NCI-H510A treated with DMSO at 0.1 percent for 48 hours (cell line): ENCODE measurements at regions not wholly inside any gene's neighbourhood (a gene's known extent, or its start where the extent isn't known, plus 50 kb on each side); places are given as distances from the start of the nearest gene placed in this dataset.
"Not testable (repeated sequence)": the region's sequence is repeated elsewhere in the genome, so short reads cannot be mapped to it uniquely, and the experiment has no call there.

Experiments used
- DNase-seq: peaks from one replicate; lab custom pipeline; 2025; lab: John Stamatoyannopoulos, UW

- DNase-seq, result no peak
Measured at GRCh38 chr10:23754941-23755340, 316.1 kb downstream of the OTUD1 start.

- no peak for DNase-seq
Measured at GRCh38 chr10:23755556-23755955, 316.7 kb downstream of the OTUD1 start.

- DNase-seq, result no peak
Measured at GRCh38 chr10:23768281-23768680, 329.4 kb downstream of the OTUD1 start.

- DNase-seq, result no peak
Measured at GRCh38 chr10:23777153-23777552, 338.3 kb downstream of the OTUD1 start.

- no peak for DNase-seq
Measured at GRCh38 chr10:23779301-23779700, 340.4 kb downstream of the OTUD1 start.

- DNase-seq, result no peak
Measured at GRCh38 chr10:23780331-23780730, 341.5 kb downstream of the OTUD1 start.

- DNase-seq, result no peak
Measured at GRCh38 chr10:23786594-23786993, 347.7 kb downstream of the OTUD1 start.

GRCh38 chr10:23793577-23793976 is 354.7 kb downstream of the OTUD1 start:
- no peak for DNase-seq

- DNase-seq, result not testable (repeated sequence)
Measured at GRCh38 chr10:23797452-23797851, 358.6 kb downstream of the OTUD1 start.

GRCh38 chr10:23804125-23804524 is 365.2 kb downstream of the OTUD1 start:
- no peak for DNase-seq

- DNase-seq, result no peak
Measured at GRCh38 chr10:23813687-23814086, 374.8 kb downstream of the OTUD1 start.

GRCh38 chr10:23818484-23818883 is 379.6 kb downstream of the OTUD1 start:
- no peak for DNase-seq

- DNase-seq, result no peak
Measured at GRCh38 chr10:23820792-23821191, 381.9 kb downstream of the OTUD1 start.

- DNase-seq, result no peak
Measured at GRCh38 chr10:23824822-23825221, 384.1 kb upstream of the KIAA1217 start.

- DNase-seq, result no peak
Measured at GRCh38 chr10:23826421-23826820, 382.5 kb upstream of the KIAA1217 start.

- no peak for DNase-seq
Measured at GRCh38 chr10:23829556-23829955, 379.4 kb upstream of the KIAA1217 start.

- no peak for DNase-seq
Measured at GRCh38 chr10:23834091-23834490, 374.8 kb upstream of the KIAA1217 start.

- no peak for DNase-seq
Measured at GRCh38 chr10:23850631-23851030, 358.3 kb upstream of the KIAA1217 start.

- no peak for DNase-seq
Measured at GRCh38 chr10:23859598-23859997, 349.3 kb upstream of the KIAA1217 start.

- DNase-seq, result no peak
Measured at GRCh38 chr10:23864631-23865147, 344.2 kb upstream of the KIAA1217 start.

GRCh38 chr10:23866985-23867384 is 342.0 kb upstream of the KIAA1217 start:
- DNase-seq, result not testable (repeated sequence)

- no peak for DNase-seq
Measured at GRCh38 chr10:23868121-23868520, 340.8 kb upstream of the KIAA1217 start.

GRCh38 chr10:23869548-23869947 is 339.4 kb upstream of the KIAA1217 start:
- no peak for DNase-seq

GRCh38 chr10:23869996-23870395 is 338.9 kb upstream of the KIAA1217 start:
- DNase-seq, result no peak
